Osteoblast (primary cell): ENCODE measurements at regions not wholly inside any gene's neighbourhood (a gene's known extent, or its start where the extent isn't known, plus 50 kb on each side); places are given as distances from the start of the nearest gene placed in this dataset.

Experiments
- DNase-seq: peaks from one replicate; pipeline ENCODE4 v3.0.0; 2011; ENCODE audit warnings: low spot score, mixed read lengths; ENCODE audit not compliant: insufficient read length; ENCODE audit errors: missing footprints
- H2AFZ ChIP-seq: 2 replicates; pipeline ENCODE4 v1.6.0; 2011; ENCODE audit warnings: mild to moderate bottlenecking, low read length
- H3K27ac ChIP-seq: 2 replicates; pipeline ENCODE4 v1.5.1; 2011; ENCODE audit warnings: mild to moderate bottlenecking, low read depth, low read length, moderate library complexity
- H3K27me3 ChIP-seq: 2 replicates; pipeline ENCODE4 v1.6.0; 2012; ENCODE audit warnings: mild to moderate bottlenecking, control low read depth, inconsistent platforms, low read length, moderate library complexity; ENCODE audit not compliant: insufficient read depth
- H3K36me3 ChIP-seq: 2 replicates; pipeline ENCODE4 v1.5.1; 2011; ENCODE audit warnings: mild to moderate bottlenecking, low read length, control low read depth, moderate library complexity; ENCODE audit not compliant: insufficient read depth
- H3K4me1 ChIP-seq: 2 replicates; pipeline ENCODE4 v1.5.1; 2011; ENCODE audit warnings: mild to moderate bottlenecking, low read length, control low read depth, moderate library complexity; ENCODE audit not compliant: insufficient read depth
- H3K4me2 ChIP-seq: 2 replicates; pipeline ENCODE4 v1.6.0; 2011; ENCODE audit warnings: mild to moderate bottlenecking, low read length; ENCODE audit not compliant: insufficient read depth
- H3K4me3 ChIP-seq: fragments of 200-600 bp; sonication (generic); 3 replicates; pipeline ENCODE4 v1.5.1; 2012; ENCODE audit warnings: mild to moderate bottlenecking, low read length, inconsistent platforms; ENCODE audit not compliant: insufficient read depth
- H3K79me2 ChIP-seq: 2 replicates; pipeline ENCODE4 v1.6.0; 2012; ENCODE audit warnings: mild to moderate bottlenecking, low read length, control low read depth, inconsistent platforms; ENCODE audit not compliant: insufficient read depth
- H3K9me3 ChIP-seq: 2 replicates; pipeline ENCODE4 v1.5.1; 2011; ENCODE audit warnings: low read depth, low read length, control low read depth
- H4K20me1 ChIP-seq: 2 replicates; pipeline ENCODE4 v1.6.0; 2012; ENCODE audit warnings: mild to moderate bottlenecking, low read length, control low read depth; ENCODE audit not compliant: insufficient read depth
- TF ChIP-seq, protein P1 (sequence below): IDR thresholded peaks from 2 replicates; pipeline ENCODE4 v1.5.1; 2011; ENCODE audit warnings: mild to moderate bottlenecking, low read depth, low read length, moderate library complexity; ENCODE audit errors: extremely low read depth

DNA sequence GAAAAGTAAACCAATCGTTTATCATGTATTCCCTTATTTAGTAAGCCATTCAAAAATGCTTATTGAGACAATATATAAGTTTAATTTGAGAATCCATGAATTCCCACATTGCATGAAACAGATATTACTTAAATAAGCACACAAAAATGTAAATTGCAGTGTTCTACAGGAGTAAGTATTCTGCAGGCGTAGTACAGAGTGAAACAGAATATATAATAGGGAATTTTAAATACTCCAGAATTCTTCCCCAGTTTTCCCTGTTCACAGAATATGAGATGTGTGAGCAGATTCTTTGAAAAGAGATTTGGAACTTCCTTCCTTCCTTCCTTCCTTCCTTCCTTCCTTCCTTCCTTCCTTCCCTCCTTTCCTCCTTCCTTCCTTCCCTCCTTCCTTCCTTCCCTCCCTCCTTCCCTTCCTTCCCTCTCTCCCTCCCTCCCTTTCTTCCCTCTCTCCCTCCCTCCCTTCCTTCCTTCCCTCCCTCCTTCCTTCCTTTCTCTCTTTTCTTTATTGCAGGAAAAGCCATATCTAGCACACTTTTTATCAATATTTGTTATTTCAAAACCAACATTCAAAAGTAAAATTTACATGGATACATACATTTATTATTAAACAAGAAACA, 977.7 kb upstream of the LRRTM1 start:
- H3K4me3 ChIP-seq, result no peak overlapping the region
- no peak overlapping the region for H3K27ac ChIP-seq
- H3K4me2 ChIP-seq, result no peak overlapping the region
- H3K27me3 ChIP-seq, result no peaks in the 10 kb centered on the region
- no peaks in the 10 kb centered on the region for H4K20me1 ChIP-seq
- TF ChIP-seq, protein P1, sequence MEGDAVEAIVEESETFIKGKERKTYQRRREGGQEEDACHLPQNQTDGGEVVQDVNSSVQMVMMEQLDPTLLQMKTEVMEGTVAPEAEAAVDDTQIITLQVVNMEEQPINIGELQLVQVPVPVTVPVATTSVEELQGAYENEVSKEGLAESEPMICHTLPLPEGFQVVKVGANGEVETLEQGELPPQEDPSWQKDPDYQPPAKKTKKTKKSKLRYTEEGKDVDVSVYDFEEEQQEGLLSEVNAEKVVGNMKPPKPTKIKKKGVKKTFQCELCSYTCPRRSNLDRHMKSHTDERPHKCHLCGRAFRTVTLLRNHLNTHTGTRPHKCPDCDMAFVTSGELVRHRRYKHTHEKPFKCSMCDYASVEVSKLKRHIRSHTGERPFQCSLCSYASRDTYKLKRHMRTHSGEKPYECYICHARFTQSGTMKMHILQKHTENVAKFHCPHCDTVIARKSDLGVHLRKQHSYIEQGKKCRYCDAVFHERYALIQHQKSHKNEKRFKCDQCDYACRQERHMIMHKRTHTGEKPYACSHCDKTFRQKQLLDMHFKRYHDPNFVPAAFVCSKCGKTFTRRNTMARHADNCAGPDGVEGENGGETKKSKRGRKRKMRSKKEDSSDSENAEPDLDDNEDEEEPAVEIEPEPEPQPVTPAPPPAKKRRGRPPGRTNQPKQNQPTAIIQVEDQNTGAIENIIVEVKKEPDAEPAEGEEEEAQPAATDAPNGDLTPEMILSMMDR, result no peak
- no peaks in the 10 kb centered on the region for H3K36me3 ChIP-seq
- no peaks in the 10 kb centered on the region for H3K9me3 ChIP-seq
- no peaks in the 10 kb centered on the region for H3K79me2 ChIP-seq
- DNase-seq, result no peak
- no peaks in the 10 kb centered on the region for H3K4me1 ChIP-seq
- H2AFZ ChIP-seq, result no peak overlapping the region

DNA sequence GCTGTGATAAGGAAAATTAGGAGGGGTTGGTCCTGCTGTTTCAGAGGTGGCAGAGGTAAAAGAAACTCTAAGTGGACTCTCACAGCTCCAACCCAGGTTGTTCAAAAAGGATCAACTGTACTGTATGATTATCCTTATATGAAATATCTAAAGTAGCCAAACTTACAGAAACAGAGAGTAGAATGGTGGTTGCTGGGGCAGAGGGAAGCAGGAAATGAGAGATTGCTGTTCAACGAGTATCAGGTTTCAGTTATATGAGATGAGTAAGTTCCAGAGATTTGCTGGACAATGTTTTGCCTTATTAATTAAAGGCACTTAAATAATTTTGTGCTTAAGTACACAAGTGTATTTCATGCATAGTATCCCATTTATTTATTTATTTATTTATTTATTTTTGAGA, 972.0 kb upstream of the LRRTM1 start:
- TF ChIP-seq, protein P1, result no peak
- H3K9me3 ChIP-seq, result no peaks in the 10 kb centered on the region
- H4K20me1 ChIP-seq, result no peaks in the 10 kb centered on the region
- no peaks in the 10 kb centered on the region for H3K4me1 ChIP-seq
- H3K79me2 ChIP-seq, result no peaks in the 10 kb centered on the region
- no peaks in the 10 kb centered on the region for H3K36me3 ChIP-seq
- H3K4me2 ChIP-seq, result no peak overlapping the region
- no peaks in the 10 kb centered on the region for H3K27me3 ChIP-seq
- no peak for DNase-seq
- no peak overlapping the region for H3K4me3 ChIP-seq
- H2AFZ ChIP-seq, result no peak overlapping the region
- H3K27ac ChIP-seq, result no peak overlapping the region

DNA sequence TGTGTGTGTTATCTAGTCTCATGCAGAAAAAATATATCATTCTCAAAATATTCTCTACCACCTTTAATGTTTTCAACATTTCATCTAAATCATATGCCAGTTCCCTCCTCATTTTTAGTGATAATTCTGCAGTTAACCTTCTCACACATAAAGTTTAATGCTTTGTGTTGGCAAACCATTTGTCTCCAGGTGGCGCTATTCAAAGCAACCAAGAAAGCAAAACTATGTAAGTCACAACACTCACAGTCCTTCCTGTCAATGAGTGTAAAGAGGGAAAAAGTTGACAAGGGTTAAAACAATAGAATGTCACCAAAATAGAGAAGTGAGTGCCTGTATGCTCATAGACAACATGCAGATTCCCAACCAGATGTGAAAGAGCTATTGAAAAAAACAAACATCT, 961.6 kb upstream of the LRRTM1 start:
- Histone ChIP-seq H3K4me1 (no peaks in the 10 kb centered on the region), H3K4me3 (no peak overlapping the region), H4K20me1 (no peaks in the 10 kb centered on the region), H3K9me3 (peaks cover 3% of the 10 kb centered on the region), H3K27me3 (no peaks in the 10 kb centered on the region), H3K4me2 (no peak overlapping the region), H3K27ac (no peak overlapping the region), H3K79me2 (no peaks in the 10 kb centered on the region), H2AFZ (no peak overlapping the region), H3K36me3 (no peaks in the 10 kb centered on the region)
- TF ChIP-seq, protein P1, result no peak
- no peak for DNase-seq

DNA sequence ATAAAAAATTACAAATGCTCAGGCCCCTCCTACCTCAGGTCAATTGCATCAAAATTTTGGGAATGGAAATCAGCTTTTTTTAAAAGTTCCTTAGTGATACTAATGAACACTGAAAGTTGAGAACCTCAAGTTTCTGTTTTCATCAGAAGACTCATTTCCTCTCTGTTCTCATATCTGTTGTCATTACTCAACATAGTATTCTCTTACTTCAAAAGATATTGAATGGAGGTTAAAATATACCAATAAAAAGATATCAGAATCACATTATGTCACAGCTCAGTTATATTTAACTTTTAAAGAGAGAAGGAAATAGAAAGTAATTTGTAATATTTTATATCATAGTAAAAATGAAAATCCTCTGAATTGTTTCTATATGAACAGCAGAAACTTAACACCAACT, 959.4 kb upstream of the LRRTM1 start:
- no peak for DNase-seq
- Histone ChIP-seq H3K9me3 (peaks cover 3% of the 10 kb centered on the region), H3K36me3 (no peaks in the 10 kb centered on the region), H3K4me1 (no peaks in the 10 kb centered on the region), H3K79me2 (no peaks in the 10 kb centered on the region), H3K4me2 (no peak overlapping the region), H4K20me1 (no peaks in the 10 kb centered on the region), H3K4me3 (no peak overlapping the region), H3K27ac (no peak overlapping the region), H3K27me3 (no peaks in the 10 kb centered on the region), H2AFZ (no peak overlapping the region)
- TF ChIP-seq, protein P1, result no peak
